ENCODE measurements at regions not wholly inside any gene's neighbourhood (a gene's known extent, or its start where the extent isn't known, plus 50 kb on each side); places are given as distances from the start of the nearest gene placed in this dataset.

- H3K9me3 Mint-ChIP-seq, result no peaks in the 10 kb centered on the region
- peak; percentile 46; the same call in 1 of the 2 replicates for ATAC-seq
- POLR2A ChIA-PET, result no interaction called here
- no peaks in the 10 kb centered on the region; the same call in 1 of the 2 replicates for H3K27me3 Mint-ChIP-seq (ENCODE audit: low read depth)
- peaks cover 10% of the 10 kb centered on the region for H3K4me1 Mint-ChIP-seq
- TF ChIP-seq TEAD1 (CRISPR knock-in tag; IDR thresholded peaks at IDR 0.05) (no peak), CREB1 (CRISPR knock-in tag; IDR thresholded peaks at IDR 0.05) (no peak), SMAD3 (CRISPR knock-in tag; IDR thresholded peaks at IDR 0.05; ENCODE audit: borderline replicate concordance) (no peak), ZNF532 (CRISPR knock-in tag; IDR thresholded peaks at IDR 0.05; ENCODE audit: borderline replicate concordance) (no peak)
- H3K36me3 Mint-ChIP-seq, result no peaks in the 10 kb centered on the region
- CTCF ChIA-PET, result interaction anchor here (0.6 kb wide), 1 partner anchor 769 kb away, joined by 3 read pairs; no protein-coding TSS in a partner anchor
- no peak for DNase-seq (ENCODE audit: low spot score)
- no peak overlapping the region for H3K27ac Mint-ChIP-seq
- H3K4me3 Mint-ChIP-seq, result no peak overlapping the region
These were observed 307.8 kb downstream of the EPHA4 start for GRCh38 chr2:221264318-221264717.

GRCh38 chr2:221267773-221268425 is 304.2 kb downstream of the EPHA4 start:
- POLR2A ChIA-PET, result interaction anchor here (0.6 kb wide), 1 partner anchor 706 kb away, joined by 3 read pairs; no protein-coding TSS in a partner anchor
- H3K4me3 Mint-ChIP-seq, result no peak overlapping the region
- CTCF ChIA-PET, result no interaction called here
- TF ChIP-seq ZBTB21 (CRISPR knock-in tag; IDR thresholded peaks at IDR 0.05; ENCODE audit: borderline replicate concordance), result no peak
- no peak for TF ChIP-seq ZMAT4 (CRISPR knock-in tag; IDR thresholded peaks at IDR 0.05)
- TF ChIP-seq FOXK1 (CRISPR knock-in tag; IDR thresholded peaks at IDR 0.05), result no peak
- no peak for TF ChIP-seq MLX (CRISPR knock-in tag; IDR thresholded peaks at IDR 0.05)
- no peak for TF ChIP-seq ERG (CRISPR knock-in tag; IDR thresholded peaks at IDR 0.05)
- TF ChIP-seq ZNF281 (CRISPR knock-in tag; IDR thresholded peaks at IDR 0.05), result no peak
- TF ChIP-seq ZNF138 (CRISPR knock-in tag; conservative IDR thresholded peaks at IDR 0.05), result no peak
- TF ChIP-seq FOXP4 (CRISPR knock-in tag; IDR thresholded peaks at IDR 0.05), result no peak
- TF ChIP-seq MXD4 (CRISPR knock-in tag; IDR thresholded peaks at IDR 0.05; ENCODE audit: borderline replicate concordance), result no peak
- TF ChIP-seq CBFB (CRISPR knock-in tag; IDR thresholded peaks at IDR 0.05; ENCODE audit: low read depth), result no peak
- no peak for TF ChIP-seq HMGA2 (CRISPR knock-in tag; IDR thresholded peaks at IDR 0.05)
- TF ChIP-seq ATF6 (CRISPR knock-in tag; IDR thresholded peaks at IDR 0.05), result no peak
- TF ChIP-seq ZNF121 (CRISPR knock-in tag; IDR thresholded peaks at IDR 0.05), result no peak
- no peak for TF ChIP-seq TCF7 (CRISPR knock-in tag; IDR thresholded peaks at IDR 0.05; ENCODE audit: low read depth)
- TF ChIP-seq ZNF317 (CRISPR knock-in tag; IDR thresholded peaks at IDR 0.05; ENCODE audit: borderline replicate concordance, low read depth), result no peak
- no peak for TF ChIP-seq SOX15 (CRISPR knock-in tag; IDR thresholded peaks at IDR 0.05)

More at GRCh38 chr2:221267773-221268425, 304.2 kb downstream of the EPHA4 start:
- Mint-ChIP-seq H3K9me3 (no peaks in the 10 kb centered on the region), H3K27me3 (ENCODE audit: low read depth) (no peaks in the 10 kb centered on the region), H3K27ac (no peak overlapping the region), H3K4me1 (peaks cover 6% of the 10 kb centered on the region), H3K36me3 (no peaks in the 10 kb centered on the region)
- DNase-seq (ENCODE audit: low spot score), result no peak
- ATAC-seq, result no peak

All from WTC11 (cell line).